GM23248 (cell line): ENCODE measurements at regions not wholly inside any gene's neighbourhood (a gene's known extent, or its start where the extent isn't known, plus 50 kb on each side); places are given as distances from the start of the nearest gene placed in this dataset.

Experiments used
- DNase-seq: peaks from one replicate; pipeline ENCODE4 v3.0.0-alpha.2; 2015
- H2AFZ ChIP-seq: fragments of 200-600 bp; sonication (generic); 2 replicates; pipeline ENCODE4 v1.6.1; 2016; ENCODE audit warnings: antibody characterized with exemption
- H3F3A ChIP-seq: fragments of 200-600 bp; sonication (generic); 2 replicates; pipeline ENCODE4 v1.6.1; 2016; ENCODE audit warnings: mild to moderate bottlenecking, antibody characterized with exemption, mixed run types; ENCODE audit not compliant: insufficient read depth
- H3K27ac ChIP-seq: fragments of 200-600 bp; sonication (generic); 2 replicates; pipeline ENCODE4 v1.5.1; 2016; ENCODE audit warnings: mild to moderate bottlenecking
- H3K27me3 ChIP-seq: fragments of 200-600 bp; sonication (generic); replicated peaks from 2 replicates; pipeline ENCODE4 v1.6.1; 2016; ENCODE audit warnings: mild to moderate bottlenecking; ENCODE audit not compliant: insufficient read depth
- H3K36me3 ChIP-seq: fragments of 200-600 bp; sonication (generic); 2 replicates; pipeline ENCODE4 v1.6.1; 2016; ENCODE audit warnings: low read depth, mild to moderate bottlenecking
- H3K4me1 ChIP-seq: fragments of 200-600 bp; sonication (generic); 2 replicates; pipeline ENCODE4 v1.6.1; 2016; ENCODE audit warnings: mild to moderate bottlenecking; ENCODE audit not compliant: insufficient read depth
- H3K4me2 ChIP-seq: fragments of 200-600 bp; sonication (generic); one replicate; pipeline ENCODE4 v1.6.1; 2016; ENCODE audit warnings: mild to moderate bottlenecking; ENCODE audit not compliant: unreplicated experiment
- H3K4me3 ChIP-seq: fragments of 200-600 bp; sonication (generic); 2 replicates; pipeline ENCODE4 v1.5.1; 2016; ENCODE audit warnings: mild to moderate bottlenecking
- H3K79me2 ChIP-seq: fragments of 200-600 bp; sonication (generic); 2 replicates; pipeline ENCODE4 v1.6.1; 2016; ENCODE audit warnings: mild to moderate bottlenecking; ENCODE audit not compliant: insufficient read depth
- H3K9ac ChIP-seq: fragments of 200-600 bp; sonication (generic); 2 replicates; pipeline ENCODE4 v1.6.1; 2016; ENCODE audit warnings: mild to moderate bottlenecking
- H3K9me2 ChIP-seq: fragments of 200-600 bp; sonication (generic); 2 replicates; pipeline ENCODE4 v1.6.1; 2016; ENCODE audit warnings: mixed run types, mild to moderate bottlenecking, moderate library complexity; ENCODE audit not compliant: insufficient read depth
- H3K9me3 ChIP-seq: fragments of 200-600 bp; sonication (generic); one replicate; pipeline ENCODE4 v1.6.1; 2017; ENCODE audit warnings: low read depth
- H4K20me1 ChIP-seq: fragments of 200-600 bp; sonication (generic); 2 replicates; pipeline ENCODE4 v1.6.0; 2016; ENCODE audit not compliant: insufficient read depth
- EZH2 ChIP-seq: fragments of 200-600 bp; sonication (generic); IDR thresholded peaks from 2 replicates; pipeline ENCODE4 v1.6.1; 2018; ENCODE audit warnings: antibody characterized with exemption, mild to moderate bottlenecking; ENCODE audit not compliant: insufficient read depth, poor library complexity, severe bottlenecking
- EZH2phosphoT487 ChIP-seq: fragments of 200-600 bp; sonication (generic); IDR thresholded peaks from 2 replicates; pipeline ENCODE4 v1.6.1; 2018; ENCODE audit warnings: antibody characterized with exemption, moderate library complexity, mild to moderate bottlenecking, low read depth; ENCODE audit not compliant: insufficient read depth
- WGBS, 2 experiments: methylation state at CpG; one replicate each; pipeline ENCODE4 v1.1.6; 2015 to 2017; ENCODE audit warnings: low lambda C conversion rate in 2 of 2, low coverage in 1 of 2; ENCODE audit errors: missing lambda C conversion rate in 2 of 2; 5-methylcytosine and 5-hydroxymethylcytosine counted together
- in situ Hi-C: fragments of 300-500 bp; cut with MboI; formaldehyde crosslinking; loops from 2 replicates; pipeline ENCODE4 v1.15.0; 2020

- no peaks in the 10 kb centered on the region for H3F3A ChIP-seq
- no peaks in the 10 kb centered on the region for H3K9me2 ChIP-seq
- no peak overlapping the region for H2AFZ ChIP-seq
- no peak overlapping the region for H3K27ac ChIP-seq
- no peaks in the 10 kb centered on the region for H3K4me1 ChIP-seq
- in situ Hi-C loops, result no loop called here
- H3K9ac ChIP-seq, result no peak overlapping the region
- H3K36me3 ChIP-seq, result no peaks in the 10 kb centered on the region
- H4K20me1 ChIP-seq, result no peaks in the 10 kb centered on the region
- H3K9me3 ChIP-seq, result no peaks in the 10 kb centered on the region
- no peak for DNase-seq
- TF ChIP-seq EZH2 (no peak), EZH2phosphoT487 (no peak)
- WGBS, 2 experiments, result 32 to 40% methylated on average over 2 of the region's 2 CpGs
- no peak overlapping the region for H3K4me2 ChIP-seq
- no peaks in the 10 kb centered on the region for H3K79me2 ChIP-seq
- no peak overlapping the region for H3K4me3 ChIP-seq
- H3K27me3 ChIP-seq, result no peaks in the 10 kb centered on the region
Measured at GRCh38 chr7:96624954-96625353, 84.7 kb downstream of the SEM1 start.

GRCh38 chr7:96621932-96622331 is 87.7 kb downstream of the SEM1 start:
- Histone ChIP-seq H3K4me3 (no peak overlapping the region), H3K79me2 (no peaks in the 10 kb centered on the region), H3K27me3 (no peaks in the 10 kb centered on the region), H3K27ac (no peak overlapping the region), H3K9me2 (no peaks in the 10 kb centered on the region), H3F3A (no peaks in the 10 kb centered on the region), H2AFZ (no peak overlapping the region), H3K4me1 (no peaks in the 10 kb centered on the region), H3K9me3 (no peaks in the 10 kb centered on the region), H3K9ac (no peak overlapping the region), H3K4me2 (no peak overlapping the region), H4K20me1 (no peaks in the 10 kb centered on the region), H3K36me3 (no peaks in the 10 kb centered on the region)
- DNase-seq, result no peak
- no peak for TF ChIP-seq EZH2
- no peak for TF ChIP-seq EZH2phosphoT487
- in situ Hi-C loops, result no loop called here

GRCh38 chr7:96614154-96614867 is 95.3 kb downstream of the SEM1 start:
- in situ Hi-C loops, result no loop called here
- no peak overlapping the region for H3K4me2 ChIP-seq
- DNase-seq, result no peak

GRCh38 chr7:96612034-96612433 is 97.6 kb downstream of the SEM1 start:
- in situ Hi-C loops, result no loop called here
- WGBS, 2 experiments, result 14 to 25% methylated on average over 1 of the region's 1 CpG
- TF ChIP-seq EZH2phosphoT487 (no peak), EZH2 (no peak)

More at GRCh38 chr7:96614154-96614867, 95.3 kb downstream of the SEM1 start:
- WGBS, 2 experiments, result 37% methylated on average over 5 of the region's 5 CpGs
- no peak for TF ChIP-seq EZH2
- TF ChIP-seq EZH2phosphoT487, result no peak
- Histone ChIP-seq H3K27me3 (no peaks in the 10 kb centered on the region), H3K79me2 (no peaks in the 10 kb centered on the region), H3K36me3 (no peaks in the 10 kb centered on the region), H3K9ac (no peak overlapping the region), H3K4me1 (no peaks in the 10 kb centered on the region), H2AFZ (no peak overlapping the region), H3K9me3 (no peaks in the 10 kb centered on the region), H4K20me1 (no peaks in the 10 kb centered on the region), H3K9me2 (no peaks in the 10 kb centered on the region), H3F3A (no peaks in the 10 kb centered on the region), H3K27ac (no peak overlapping the region), H3K4me3 (no peak overlapping the region)

More at GRCh38 chr7:96612034-96612433, 97.6 kb downstream of the SEM1 start:
- no peaks in the 10 kb centered on the region for H3K27me3 ChIP-seq
- no peak for DNase-seq
- no peaks in the 10 kb centered on the region for H3F3A ChIP-seq
- no peak overlapping the region for H3K4me3 ChIP-seq
- H3K79me2 ChIP-seq, result no peaks in the 10 kb centered on the region
- H3K36me3 ChIP-seq, result no peaks in the 10 kb centered on the region
- H3K4me2 ChIP-seq, result no peak overlapping the region
- H2AFZ ChIP-seq, result no peak overlapping the region
- H3K9me2 ChIP-seq, result no peaks in the 10 kb centered on the region
- H3K4me1 ChIP-seq, result no peaks in the 10 kb centered on the region
- H3K9ac ChIP-seq, result no peak overlapping the region
- H4K20me1 ChIP-seq, result no peaks in the 10 kb centered on the region
- H3K27ac ChIP-seq, result no peak overlapping the region
- no peaks in the 10 kb centered on the region for H3K9me3 ChIP-seq
